KMS-11 (cell line): ENCODE measurements at regions not wholly inside any gene's neighbourhood (a gene's known extent, or its start where the extent isn't known, plus 50 kb on each side); places are given as distances from the start of the nearest gene placed in this dataset.

ENCODE experiments used
- H2AFZ ChIP-seq: fragments of 200-600 bp; sonication (generic); 2 replicates; pipeline ENCODE4 v1.6.1; 2016; ENCODE audit warnings: antibody characterized with exemption, mixed run types, low read depth
- H3K27ac ChIP-seq: fragments of 200-600 bp; sonication (generic); 2 replicates; pipeline ENCODE4 v1.6.1; 2016; ENCODE audit warnings: mild to moderate bottlenecking, mixed run types
- H3K27me3 ChIP-seq: fragments of 200-600 bp; sonication (generic); 2 replicates; pipeline ENCODE4 v1.6.1; 2017; ENCODE audit warnings: mild to moderate bottlenecking, low read depth, mixed run types, moderate library complexity; ENCODE audit not compliant: insufficient read depth
- H3K36me3 ChIP-seq: fragments of 200-600 bp; sonication (generic); 2 replicates; pipeline ENCODE4 v1.6.1; 2017; ENCODE audit warnings: mild to moderate bottlenecking, mixed run types; ENCODE audit not compliant: insufficient read depth
- H3K4me1 ChIP-seq: fragments of 200-600 bp; sonication (generic); 2 replicates; pipeline ENCODE4 v1.6.1; 2016; ENCODE audit warnings: mild to moderate bottlenecking, low read depth, mixed run types; ENCODE audit not compliant: poor library complexity, severe bottlenecking
- H3K4me2 ChIP-seq: fragments of 200-600 bp; sonication (generic); 2 replicates; pipeline ENCODE4 v1.7.0; 2016; ENCODE audit warnings: mild to moderate bottlenecking, mixed run types
- H3K4me3 ChIP-seq: fragments of 200-600 bp; sonication (generic); IDR thresholded peaks from 2 replicates; pipeline ENCODE4 v1.6.1; 2017; ENCODE audit warnings: low read depth, low read length, mixed read lengths; ENCODE audit not compliant: insufficient read depth
- H3K79me2 ChIP-seq: fragments of 200-600 bp; sonication (generic); 2 replicates; pipeline ENCODE4 v1.6.1; 2016; ENCODE audit warnings: low read depth, mixed run types; ENCODE audit not compliant: insufficient read depth
- H3K9ac ChIP-seq: fragments of 200-600 bp; sonication (generic); 2 replicates; pipeline ENCODE4 v1.6.1; 2016; ENCODE audit warnings: mild to moderate bottlenecking, mixed run types
- H4K20me1 ChIP-seq: fragments of 200-600 bp; sonication (generic); 2 replicates; pipeline ENCODE4 v1.6.1; 2016; ENCODE audit warnings: mild to moderate bottlenecking, mixed run types; ENCODE audit not compliant: insufficient read depth
- CTCF ChIP-seq: fragments of 200-600 bp; sonication (generic); conservative IDR thresholded peaks from 2 replicates; pipeline ENCODE4 v1.6.1; 2017; ENCODE audit warnings: low read depth, mild to moderate bottlenecking, antibody characterized with exemption, low read length, moderate library complexity, mixed read lengths

- no peak overlapping the region for H3K27ac ChIP-seq
- no peak overlapping the region for H3K4me2 ChIP-seq
- H3K79me2 ChIP-seq: no peaks in the 10 kb centered on the region
Measured at GRCh38 chr3:103712320-103713008, 1277.6 kb downstream of the ZPLD1 start.

GRCh38 chr3:103729547-103729946, 1294.7 kb downstream of the ZPLD1 start:
- no peak overlapping the region for H3K9ac ChIP-seq
- H3K79me2 ChIP-seq: no peaks in the 10 kb centered on the region
- no peak overlapping the region for H3K27ac ChIP-seq
- no peak overlapping the region for H3K4me2 ChIP-seq
- no peak overlapping the region for H2AFZ ChIP-seq
- no peaks in the 10 kb centered on the region for H3K27me3 ChIP-seq
- no peaks in the 10 kb centered on the region for H4K20me1 ChIP-seq
- H3K36me3 ChIP-seq: no peaks in the 10 kb centered on the region
- TF ChIP-seq CTCF: no peak
- no peaks in the 10 kb centered on the region for H3K4me1 ChIP-seq
- H3K4me3 ChIP-seq: no peak overlapping the region

More at GRCh38 chr3:103712320-103713008, 1277.6 kb downstream of the ZPLD1 start:
- Histone ChIP-seq H3K36me3 (no peaks in the 10 kb centered on the region), H4K20me1 (no peaks in the 10 kb centered on the region), H3K4me3 (no peak overlapping the region), H3K27me3 (no peaks in the 10 kb centered on the region), H3K9ac (no peak overlapping the region), H2AFZ (no peak overlapping the region), H3K4me1 (no peaks in the 10 kb centered on the region)
- no peak for TF ChIP-seq CTCF

GRCh38 chr3:103730744-103731143, 1295.9 kb downstream of the ZPLD1 start:
- H3K9ac ChIP-seq: no peak overlapping the region
- H3K36me3 ChIP-seq: no peaks in the 10 kb centered on the region
- no peaks in the 10 kb centered on the region for H3K79me2 ChIP-seq
- H4K20me1 ChIP-seq: no peaks in the 10 kb centered on the region
- H3K4me1 ChIP-seq: no peaks in the 10 kb centered on the region
- no peak for TF ChIP-seq CTCF
- no peak overlapping the region for H3K4me2 ChIP-seq
- H3K27me3 ChIP-seq: no peaks in the 10 kb centered on the region
- H2AFZ ChIP-seq: no peak overlapping the region
- H3K27ac ChIP-seq: no peak overlapping the region
- no peak overlapping the region for H3K4me3 ChIP-seq

GRCh38 chr3:103752986-103753385, 1318.2 kb downstream of the ZPLD1 start:
- Histone ChIP-seq H2AFZ (no peak overlapping the region), H3K27ac (no peak overlapping the region), H3K4me2 (no peak overlapping the region), H3K9ac (no peak overlapping the region), H4K20me1 (no peaks in the 10 kb centered on the region), H3K27me3 (no peaks in the 10 kb centered on the region), H3K4me3 (no peak overlapping the region), H3K79me2 (no peaks in the 10 kb centered on the region), H3K36me3 (no peaks in the 10 kb centered on the region), H3K4me1 (no peaks in the 10 kb centered on the region)
- no peak for TF ChIP-seq CTCF
